WTC11 (cell line): ENCODE measurements at regions not wholly inside any gene's neighbourhood (a gene's known extent, or its start where the extent isn't known, plus 50 kb on each side); places are given as distances from the start of the nearest gene placed in this dataset.

Source experiments
- ATF2 ChIP-seq: sonication (generic); formaldehyde crosslinking; IDR thresholded peaks from 2 replicates; pipeline ENCODE4 v1.8.1; 2022; ENCODE audit warnings: low read depth, missing genetic modification reagents, borderline replicate concordance
- CREM ChIP-seq: sonication (generic); formaldehyde crosslinking; IDR thresholded peaks from 2 replicates; pipeline ENCODE4 v1.8.1; 2022; ENCODE audit warnings: mild to moderate bottlenecking, missing genetic modification reagents, moderate library complexity
- NFE2L1 ChIP-seq: sonication (generic); formaldehyde crosslinking; IDR thresholded peaks from 2 replicates; pipeline ENCODE4 v1.8.1; 2023; ENCODE audit warnings: missing genetic modification reagents
- NR3C1 ChIP-seq: sonication (generic); formaldehyde crosslinking; conservative IDR thresholded peaks from 2 replicates; pipeline ENCODE4 v1.8.1; 2023; ENCODE audit warnings: low read depth, mild to moderate bottlenecking, missing genetic modification reagents
- TF ChIP-seq, protein P1 (sequence below): fragments of 200-600 bp; IDR thresholded peaks from 2 replicates; pipeline ENCODE4 v1.8.0; 2022; ENCODE audit warnings: antibody characterized with exemption

DNA sequence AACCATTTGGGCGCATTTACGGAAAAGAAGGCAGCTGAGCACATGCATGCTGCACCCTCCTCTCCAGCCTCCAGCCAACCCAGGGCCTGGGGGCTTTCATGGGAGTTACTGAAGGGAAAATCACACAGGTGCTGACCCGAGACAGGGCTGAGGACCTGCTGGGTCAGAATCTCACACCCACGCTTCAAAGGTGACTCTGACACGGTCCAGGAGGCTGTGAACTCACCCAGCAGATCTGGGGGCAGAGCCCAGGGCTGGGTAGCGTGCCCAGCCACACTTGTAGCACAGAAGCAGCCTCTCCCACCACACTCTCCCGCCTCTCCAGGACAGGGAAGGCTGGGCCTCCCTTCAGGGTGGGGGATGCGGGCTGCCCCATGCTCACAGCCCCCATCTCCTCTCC is 347.6 kb downstream of the CTTN start:
- TF ChIP-seq NFE2L1 (no peak), CREM (CRISPR knock-in tag) (no peak), NR3C1 (CRISPR knock-in tag) (no peak), ATF2 (no peak)
- TF ChIP-seq, protein P1, sequence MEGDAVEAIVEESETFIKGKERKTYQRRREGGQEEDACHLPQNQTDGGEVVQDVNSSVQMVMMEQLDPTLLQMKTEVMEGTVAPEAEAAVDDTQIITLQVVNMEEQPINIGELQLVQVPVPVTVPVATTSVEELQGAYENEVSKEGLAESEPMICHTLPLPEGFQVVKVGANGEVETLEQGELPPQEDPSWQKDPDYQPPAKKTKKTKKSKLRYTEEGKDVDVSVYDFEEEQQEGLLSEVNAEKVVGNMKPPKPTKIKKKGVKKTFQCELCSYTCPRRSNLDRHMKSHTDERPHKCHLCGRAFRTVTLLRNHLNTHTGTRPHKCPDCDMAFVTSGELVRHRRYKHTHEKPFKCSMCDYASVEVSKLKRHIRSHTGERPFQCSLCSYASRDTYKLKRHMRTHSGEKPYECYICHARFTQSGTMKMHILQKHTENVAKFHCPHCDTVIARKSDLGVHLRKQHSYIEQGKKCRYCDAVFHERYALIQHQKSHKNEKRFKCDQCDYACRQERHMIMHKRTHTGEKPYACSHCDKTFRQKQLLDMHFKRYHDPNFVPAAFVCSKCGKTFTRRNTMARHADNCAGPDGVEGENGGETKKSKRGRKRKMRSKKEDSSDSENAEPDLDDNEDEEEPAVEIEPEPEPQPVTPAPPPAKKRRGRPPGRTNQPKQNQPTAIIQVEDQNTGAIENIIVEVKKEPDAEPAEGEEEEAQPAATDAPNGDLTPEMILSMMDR: no peak
